ENCODE measurements at regions not wholly inside any gene's neighbourhood (a gene's known extent, or its start where the extent isn't known, plus 50 kb on each side); places are given as distances from the start of the nearest gene placed in this dataset.

DNA sequence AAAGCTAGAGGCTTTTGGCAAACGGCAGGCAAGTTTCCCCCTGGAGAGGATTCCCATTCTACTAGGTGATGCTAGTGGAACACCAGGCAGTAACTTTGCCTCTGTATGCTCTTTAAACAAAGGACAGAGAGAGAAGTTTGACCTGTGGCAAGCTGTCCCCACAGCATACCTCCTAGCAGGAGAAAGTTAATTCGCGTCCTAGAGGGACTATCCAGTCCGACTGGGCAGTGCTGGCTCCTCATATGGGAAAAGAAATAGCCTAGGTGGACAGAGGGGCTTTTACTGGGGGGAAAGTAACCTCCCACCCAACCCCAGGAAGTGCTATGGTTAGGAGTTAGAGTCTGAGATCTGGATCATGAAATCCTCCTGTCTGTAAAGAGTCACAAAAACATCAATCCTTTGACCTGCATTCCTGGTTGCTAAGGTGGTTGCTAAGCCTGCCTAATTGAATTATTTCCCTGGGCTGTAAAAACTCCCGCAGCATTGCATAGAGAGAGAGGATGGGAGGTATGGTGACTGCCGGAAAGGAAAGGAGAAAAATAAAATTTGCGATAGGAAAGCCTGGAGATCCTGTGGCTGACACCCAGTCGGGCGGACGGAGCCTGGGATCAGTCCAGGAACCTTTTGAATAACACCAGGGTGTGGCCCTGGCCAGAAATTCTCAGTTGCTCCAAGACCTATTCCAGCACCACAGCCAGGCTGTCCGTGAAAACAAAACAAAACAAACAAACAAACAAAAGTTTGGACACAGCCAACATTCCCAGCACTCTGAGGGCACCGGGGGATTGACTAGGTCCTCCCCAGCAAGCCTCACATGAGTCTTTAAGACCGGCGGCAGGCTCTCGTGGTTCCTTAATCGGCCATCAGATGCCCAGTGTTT lies 67.7 kb upstream of the ATP11B start:
- TF ChIP-seq, protein P1, sequence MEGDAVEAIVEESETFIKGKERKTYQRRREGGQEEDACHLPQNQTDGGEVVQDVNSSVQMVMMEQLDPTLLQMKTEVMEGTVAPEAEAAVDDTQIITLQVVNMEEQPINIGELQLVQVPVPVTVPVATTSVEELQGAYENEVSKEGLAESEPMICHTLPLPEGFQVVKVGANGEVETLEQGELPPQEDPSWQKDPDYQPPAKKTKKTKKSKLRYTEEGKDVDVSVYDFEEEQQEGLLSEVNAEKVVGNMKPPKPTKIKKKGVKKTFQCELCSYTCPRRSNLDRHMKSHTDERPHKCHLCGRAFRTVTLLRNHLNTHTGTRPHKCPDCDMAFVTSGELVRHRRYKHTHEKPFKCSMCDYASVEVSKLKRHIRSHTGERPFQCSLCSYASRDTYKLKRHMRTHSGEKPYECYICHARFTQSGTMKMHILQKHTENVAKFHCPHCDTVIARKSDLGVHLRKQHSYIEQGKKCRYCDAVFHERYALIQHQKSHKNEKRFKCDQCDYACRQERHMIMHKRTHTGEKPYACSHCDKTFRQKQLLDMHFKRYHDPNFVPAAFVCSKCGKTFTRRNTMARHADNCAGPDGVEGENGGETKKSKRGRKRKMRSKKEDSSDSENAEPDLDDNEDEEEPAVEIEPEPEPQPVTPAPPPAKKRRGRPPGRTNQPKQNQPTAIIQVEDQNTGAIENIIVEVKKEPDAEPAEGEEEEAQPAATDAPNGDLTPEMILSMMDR (IDR thresholded peaks at IDR 0.05; ENCODE audit: extremely low read depth in 1 of 2, insufficient read depth in 1 of 2, low read depth in 1 of 2, low read length in 2 of 2) = no peak
- no peak for TF ChIP-seq MAX (IDR thresholded peaks at IDR 0.05; ENCODE audit: insufficient read depth, insufficient read length)
- no peak for TF ChIP-seq GATA2 (IDR thresholded peaks at IDR 0.05; ENCODE audit: insufficient read depth, insufficient read length, low read depth, low read length)
- TF ChIP-seq POLR2AphosphoS5 (IDR thresholded peaks at IDR 0.05; ENCODE audit: insufficient read depth, low read depth, low read length) = no peak
- no peak for TF ChIP-seq POLR2A (IDR thresholded peaks at IDR 0.05; ENCODE audit: low read depth, low read length)
- no peak for TF ChIP-seq EZH2 (IDR thresholded peaks at IDR 0.05; ENCODE audit: borderline replicate concordance, low read depth, low read length, severe bottlenecking)
- Histone ChIP-seq H3K27ac (ENCODE audit: insufficient read depth, low read depth, low read length) (no peak overlapping the region), H3K9me1 (replicated peaks; ENCODE audit: control insufficient read depth, extremely low read depth, insufficient read depth, low read length) (no peaks in the 10 kb centered on the region), H2AFZ (ENCODE audit: low read depth, low read length) (peak overlapping the region; percentile 46), H3K4me1 (ENCODE audit: control insufficient read depth, extremely low read depth, insufficient read depth, low read length) (peaks cover 4% of the 10 kb centered on the region), H3K9me3 (replicated peaks; ENCODE audit: control insufficient read depth, insufficient read depth, low read length) (no peaks in the 10 kb centered on the region), H3K36me3 (ENCODE audit: control insufficient read depth in 2 of 2, extremely low read depth in 1 of 2, insufficient read depth in 2 of 2, low read length in 2 of 2) (no peaks in the 10 kb centered on the region), H3K27me3 (ENCODE audit: control insufficient read depth in 2 of 2, insufficient read depth in 2 of 2, low read length in 2 of 2) (no peaks in the 10 kb centered on the region), H3K4me3 (replicated peaks in 1 of 3; ENCODE audit: insufficient read depth in 1 of 3, low read depth in 1 of 3, low read length in 3 of 3) (no peak overlapping the region), H3K9ac (replicated peaks; ENCODE audit: extremely low read depth, insufficient read depth, low read length) (no peak overlapping the region), H3K79me2 (ENCODE audit: control insufficient read depth, insufficient read depth, low read length) (no peaks in the 10 kb centered on the region), H3K4me2 (ENCODE audit: insufficient read depth, low read length) (no peak overlapping the region), H4K20me1 (replicated peaks; ENCODE audit: control insufficient read depth, extremely low read depth, insufficient read depth, low read length) (no peaks in the 10 kb centered on the region)
- dilution Hi-C loops (cut with MboI; ENCODE audit: extremely low pct_ligation_motif_present, low sequenced_read_pairs) = no loop called here
- intact Hi-C loops (cut with micrococcal nuclease) = no loop called here
- DNase-seq (ENCODE audit: low read depth, low spot score) (no peak), FAIRE-seq (peak; percentile 62)
- no TSS peak for BruUV-seq (replicated peaks)
- ChIA-PET POLR2A (no interaction called here), CTCF (interaction anchor here (2.9 kb wide), 1 partner anchor 11 kb away, joined by 8 read pairs; no protein-coding TSS in a partner anchor)
